K562 (cell line): ENCODE measurements at regions not wholly inside any gene's neighbourhood (a gene's known extent, or its start where the extent isn't known, plus 50 kb on each side); places are given as distances from the start of the nearest gene placed in this dataset.

Source experiments
- ATAC-seq: fragments of 200-7000 bp; cut with Tn5 transposase; 3 replicates; pipeline ENCODE4 v1.9.1; 2020; ENCODE audit warnings: moderate library complexity
- BruUV-seq: library from RNA; stranded (reverse); fragments of 400-500 nt; replicated peaks from 2 replicates; lab custom pipeline; 2021; lab: Mats Ljungman, UMichigan
- CTCF ChIA-PET: fragments of 300-600 bp; formaldehyde crosslinking; extraction: SDS; loops from one replicate; lab custom pipeline; 2021; ENCODE audit warnings: low intra/inter-chr PET ratio; lab: Yijun Ruan, JAX
- POLR2A ChIA-PET: fragments of 300-600, 350-650 bp; sonication (Branson Sonifier 250); formaldehyde crosslinking; extraction: SDS; loops from one replicate; lab custom pipeline; 2021; ENCODE audit warnings: antibody characterized with exemption, inconsistent platforms; lab: Yijun Ruan, JAX
- DNase-seq, 4 experiments: peaks; one replicate each; pipeline versions ENCODE4 v3.0.0 to v3.0.0-alpha.2; 2011 to 2018; ENCODE audit warnings: low spot score in 3 of 4, mixed read lengths in 3 of 4; ENCODE audit errors: extremely low read depth in 1 of 4
- FAIRE-seq: peaks from 2 replicates; lab custom pipeline; 2011; peaks lifted over from hg19 to GRCh38; lab: Jason Lieb, UNC
- H2AFZ ChIP-seq: 2 replicates; pipeline ENCODE4 v1.6.0; 2011; ENCODE audit warnings: low read depth, low read length, control low read depth, inconsistent platforms
- H3K27ac ChIP-seq: fragments of 200-600 bp; 3 replicates; pipeline ENCODE4 v1.8.0; 2011; ENCODE audit warnings: low read depth, mild to moderate bottlenecking, control low read depth, inconsistent platforms, low read length, moderate library complexity, mixed read lengths; ENCODE audit errors: extremely low read depth
- H3K27me3 ChIP-seq, 2 experiments: fragments of 300-600 bp in 1 of 2; 2 replicates in 1 of 2; 3 replicates in 1 of 2; pipeline versions ENCODE4 v1.6.0 to v1.8.0; 2011; ENCODE audit warnings: inconsistent platforms in 2 of 2, low read length in 2 of 2, mild to moderate bottlenecking in 1 of 2, mixed read lengths in 1 of 2, moderate library complexity in 1 of 2; ENCODE audit not compliant: control insufficient read depth in 2 of 2, insufficient read depth in 2 of 2
- H3K36me3 ChIP-seq: fragments of 300-600 bp; 3 replicates; pipeline ENCODE4 v1.8.0; 2011; ENCODE audit warnings: mild to moderate bottlenecking, low read length, inconsistent platforms; ENCODE audit not compliant: control insufficient read depth, insufficient read depth
- H3K4me1 ChIP-seq, 2 experiments: fragments of 200-600 bp in 1 of 2; replicated peaks in 1 of 2; 2 replicates in 1 of 2; 3 replicates in 1 of 2; pipeline versions ENCODE4 v1.5.1 to v1.8.0; 2011; ENCODE audit warnings: inconsistent platforms in 2 of 2, low read length in 2 of 2, mild to moderate bottlenecking in 1 of 2, mixed read lengths in 1 of 2, moderate library complexity in 1 of 2; ENCODE audit not compliant: control insufficient read depth in 2 of 2, insufficient read depth in 2 of 2
- H3K4me2 ChIP-seq: 2 replicates; pipeline ENCODE4 v1.6.1; 2011; ENCODE audit warnings: low read length, control low read depth, inconsistent platforms, mixed read lengths; ENCODE audit not compliant: insufficient read depth
- H3K4me3 ChIP-seq: fragments of 200-600 bp; sonication (generic), shearing (Covaris generic); 2 replicates; pipeline ENCODE4 v1.5.1; 2016; ENCODE audit warnings: control low read depth, inconsistent platforms
- H3K79me2 ChIP-seq: fragments of 200-600 bp; 3 replicates; pipeline ENCODE4 v1.8.0; 2011; ENCODE audit warnings: low read length, inconsistent platforms; ENCODE audit not compliant: control insufficient read depth, insufficient read depth
- H3K9ac ChIP-seq, 2 experiments: 2 replicates each; pipeline versions ENCODE4 v1.6.0 to v1.6.1; 2011; ENCODE audit warnings: low read depth in 2 of 2, low read length in 2 of 2, control low read depth in 1 of 2, inconsistent platforms in 1 of 2, mild to moderate bottlenecking in 1 of 2, mixed read lengths in 1 of 2; ENCODE audit not compliant: insufficient read depth in 1 of 2
- H3K9me1 ChIP-seq: one replicate; pipeline ENCODE4 v1.6.0; 2011; ENCODE audit warnings: inconsistent platforms, mild to moderate bottlenecking, low read length, moderate library complexity; ENCODE audit not compliant: control insufficient read depth, insufficient read depth
- H3K9me3 ChIP-seq: replicated peaks from 2 replicates; pipeline ENCODE4 v1.5.1; 2011; ENCODE audit warnings: low read depth, low read length, inconsistent platforms; ENCODE audit not compliant: control insufficient read depth, insufficient read depth
- H4K20me1 ChIP-seq: replicated peaks from 2 replicates; pipeline ENCODE4 v1.6.1; 2011; ENCODE audit warnings: low read length, inconsistent platforms, mixed read lengths; ENCODE audit not compliant: control insufficient read depth, insufficient read depth
- ATF3 ChIP-seq, 2 experiments: fragments of 450-650 bp in 1 of 2; sonication (generic) in 1 of 2; formaldehyde crosslinking in 1 of 2; IDR thresholded peaks in 1 of 2; conservative IDR thresholded peaks in 1 of 2; 2 replicates each; pipeline versions ENCODE4 v1.6.1 to v1.8.1; 2016 to 2023; ENCODE audit warnings: mild to moderate bottlenecking in 2 of 2, moderate library complexity in 2 of 2, inconsistent platforms in 1 of 2, missing genetic modification reagents in 1 of 2
- DMBX1 ChIP-seq: fragments of 250-450 bp; sonication (Bioruptor Pico); IDR thresholded peaks from 2 replicates; pipeline ENCODE4 v1.8.0; 2022; ENCODE audit warnings: inconsistent platforms, mild to moderate bottlenecking, moderate library complexity, borderline replicate concordance
- HDAC3 ChIP-seq: fragments of 450-650 bp; IDR thresholded peaks from 2 replicates; pipeline ENCODE4 v1.6.1; 2018; ENCODE audit warnings: borderline replicate concordance, mild to moderate bottlenecking, moderate library complexity; ENCODE audit not compliant: partially characterized antibody
- JUN ChIP-seq, 2 experiments: sonication (generic) in 1 of 2; formaldehyde crosslinking in 1 of 2; IDR thresholded peaks; 2 replicates each; pipeline versions ENCODE4 v1.6.1 to v1.8.0; 2012 to 2022; ENCODE audit warnings: borderline replicate concordance in 2 of 2, mild to moderate bottlenecking in 2 of 2, improper control_type of control experiment in 1 of 2, low read depth in 1 of 2, low read length in 1 of 2, missing genetic modification reagents in 1 of 2
- KAT8 ChIP-seq: fragments of 450-650 bp; IDR thresholded peaks from 2 replicates; pipeline ENCODE4 v1.6.1; 2016; ENCODE audit warnings: low read depth, mild to moderate bottlenecking
- NCOA6 ChIP-seq: fragments of 450-650 bp; IDR thresholded peaks from 2 replicates; pipeline ENCODE4 v1.6.1; 2017; ENCODE audit warnings: mild to moderate bottlenecking
- NR1H2 ChIP-seq: sonication (generic); formaldehyde crosslinking; IDR thresholded peaks from 2 replicates; pipeline ENCODE4 v1.4.0; 2020; ENCODE audit warnings: mild to moderate bottlenecking, missing genetic modification reagents
- POLR3A ChIP-seq: IDR thresholded peaks from 2 replicates; pipeline ENCODE4 v1.6.1; 2011; ENCODE audit warnings: borderline replicate concordance, mild to moderate bottlenecking, moderate library complexity; ENCODE audit not compliant: insufficient read length, insufficient read depth; ENCODE audit errors: extremely low read depth
- PRPF4 ChIP-seq: fragments of 200-400 bp; formaldehyde crosslinking; IDR thresholded peaks from one replicate; pipeline ENCODE4 v1.6.1; 2017; ENCODE audit warnings: low read length, low read depth, mild to moderate bottlenecking; ENCODE audit not compliant: insufficient read depth, poor library complexity, severe bottlenecking
- SIN3B ChIP-seq: fragments of 450-650 bp; IDR thresholded peaks from 2 replicates; pipeline ENCODE4 v1.6.1; 2017; ENCODE audit warnings: low read depth, mild to moderate bottlenecking, moderate library complexity
- SMC3 ChIP-seq: conservative IDR thresholded peaks from 2 replicates; pipeline ENCODE4 v1.6.1; 2011; ENCODE audit warnings: low read depth, low read length, improper control_type of control experiment; ENCODE audit not compliant: insufficient read depth
- TCF3 ChIP-seq: sonication (generic); formaldehyde crosslinking; IDR thresholded peaks from 2 replicates; pipeline ENCODE4 v1.4.0; 2020; ENCODE audit warnings: mild to moderate bottlenecking, missing genetic modification reagents
- XRCC5 ChIP-seq: fragments of 200-400 bp; formaldehyde crosslinking; IDR thresholded peaks from 2 replicates; pipeline ENCODE4 v1.6.1; 2017; ENCODE audit warnings: low read depth, mild to moderate bottlenecking, low read length
- ZBTB5 ChIP-seq: fragments of 450-650 bp; IDR thresholded peaks from 2 replicates; pipeline ENCODE4 v1.6.1; 2017; ENCODE audit warnings: antibody characterized with exemption
- ZNF146 ChIP-seq: IDR thresholded peaks from one replicate; pipeline ENCODE4 v1.6.1; 2018; ENCODE audit warnings: missing compliant biosample characterization; ENCODE audit not compliant: unreplicated experiment
- ZNF239 ChIP-seq: fragments of 250-450 bp; sonication (Bioruptor Pico); IDR thresholded peaks from 2 replicates; pipeline ENCODE4 v1.4.0; 2020; ENCODE audit warnings: mild to moderate bottlenecking
- ZNF778 ChIP-seq: fragments of 450-650 bp; formaldehyde crosslinking; IDR thresholded peaks from 2 replicates; pipeline ENCODE4 v1.4.0; 2020; ENCODE audit warnings: mild to moderate bottlenecking, moderate library complexity
- WGBS: fragments of 100-300 bp; shearing (Covaris generic); methylation state at CpG from one replicate; pipeline ENCODE4 v1.1.6; 2016; ENCODE audit warnings: low coverage, mixed read lengths; ENCODE audit not compliant: insufficient coverage; ENCODE audit errors: missing lambda C conversion rate; 5-methylcytosine and 5-hydroxymethylcytosine counted together
- in situ Hi-C: fragments of 300-500 bp; cut with MboI; formaldehyde crosslinking; loops from 4 replicates; pipeline ENCODE4 v1.15.0; 2018; ENCODE audit warnings: inconsistent platforms, mixed read lengths
- intact Hi-C: fragments of 100-400 bp; cut with micrococcal nuclease; formaldehyde crosslinking; loops from 2 replicates; pipeline ENCODE4 v1.14.2; 2022
- TF ChIP-seq, protein P1 (sequence below): IDR thresholded peaks from 3 replicates; pipeline ENCODE4 v1.6.1; 2011; ENCODE audit warnings: borderline replicate concordance, mild to moderate bottlenecking; ENCODE audit not compliant: insufficient read length, insufficient read depth

DNA sequence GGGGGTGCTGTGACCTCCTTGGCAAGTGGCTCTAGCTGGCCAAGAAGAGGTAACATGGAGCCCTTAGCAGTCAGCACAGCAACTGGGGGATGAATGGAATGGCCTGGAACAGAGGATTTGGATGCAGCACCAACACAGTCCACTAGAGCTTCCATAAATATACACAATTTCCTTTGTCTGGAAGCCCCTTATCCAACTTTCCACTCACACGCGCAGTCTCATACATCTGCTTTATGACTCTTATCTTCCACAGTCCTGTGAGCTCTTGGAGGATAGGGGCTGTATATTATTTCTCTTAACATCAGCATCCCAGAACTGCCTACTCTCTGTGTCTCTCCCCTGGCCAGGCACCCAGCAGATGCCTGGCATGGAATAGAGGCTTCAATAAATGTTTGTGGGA, 235.6 kb upstream of the MAF start (continued):
- TF ChIP-seq ZNF239 (CRISPR knock-in tag) (no peak), SMC3 (no peak), ZNF146 (CRISPR knock-in tag) (no peak), TCF3 (peak; percentile 70), KAT8 (no peak), HDAC3 (no peak)

DNA sequence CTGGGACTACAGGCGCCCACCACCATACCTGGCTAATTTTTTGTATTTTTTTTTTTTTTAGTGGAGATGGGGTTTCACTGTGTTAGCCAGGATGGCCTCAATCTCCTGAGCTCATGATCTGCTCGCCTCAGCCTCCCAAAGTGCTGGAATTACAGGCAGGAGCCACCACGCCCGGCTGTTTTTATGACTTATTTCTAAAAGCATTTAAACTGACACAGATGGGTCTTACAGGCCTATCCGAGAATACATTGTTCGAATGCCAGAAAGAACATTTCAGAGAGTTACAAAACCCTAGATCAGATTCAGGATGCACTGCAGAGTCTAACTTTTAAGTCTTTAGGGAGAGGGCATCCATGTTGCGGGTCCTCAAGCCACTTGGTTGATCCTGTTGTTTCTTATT, 234.7 kb upstream of the MAF start:
- H3K27me3 ChIP-seq: no peaks in the 10 kb centered on the region
- no peak overlapping the region for H3K4me3 ChIP-seq
- WGBS: 82% methylated on average over 7 of the region's 7 CpGs
- intact Hi-C loops (no loop called here), in situ Hi-C loops (no loop called here)
- no TSS peak for BruUV-seq
- ChIA-PET POLR2A (interaction anchor here (1.4 kb wide), 1 partner anchor 11 kb away, joined by 20 read pairs; no protein-coding TSS in a partner anchor), CTCF (no interaction called here)
- no peaks in the 10 kb centered on the region for H4K20me1 ChIP-seq
- ATAC-seq: no peak
- no peak overlapping the region for H3K9ac ChIP-seq
- FAIRE-seq: no peak
- no peaks in the 10 kb centered on the region for H3K79me2 ChIP-seq
- no peaks in the 10 kb centered on the region for H3K36me3 ChIP-seq
- no peaks in the 10 kb centered on the region for H3K9me3 ChIP-seq
- H3K9me1 ChIP-seq: no peaks in the 10 kb centered on the region
- no peak overlapping the region for H3K27ac ChIP-seq
- no peak for DNase-seq
- H3K4me2 ChIP-seq: no peak overlapping the region
- no peak overlapping the region for H2AFZ ChIP-seq
- H3K4me1 ChIP-seq: peaks cover 0 to 23% of the 10 kb centered on the region in 2 experiments; a peak in 4 of 5 replicates
- TF ChIP-seq NR1H2 (CRISPR knock-in tag) (no peak), XRCC5 (no peak), ZNF778 (CRISPR knock-in tag) (no peak), ZBTB5 (no peak), NCOA6 (no peak), DMBX1 (CRISPR knock-in tag) (no peak), PRPF4 (no peak), SIN3B (no peak), JUN (IDR thresholded peaks at IDR 0.05; ENCODE audit: borderline replicate concordance, low read depth, low read length) (no peak), JUN (CRISPR knock-in tag; IDR thresholded peaks at IDR 0.05; ENCODE audit: borderline replicate concordance) (no peak), POLR3A (no peak), ATF3 (IDR thresholded peaks at IDR 0.05) (no peak), ATF3 (CRISPR knock-in tag; conservative IDR thresholded peaks at IDR 0.05) (no peak)
- TF ChIP-seq, protein P1, sequence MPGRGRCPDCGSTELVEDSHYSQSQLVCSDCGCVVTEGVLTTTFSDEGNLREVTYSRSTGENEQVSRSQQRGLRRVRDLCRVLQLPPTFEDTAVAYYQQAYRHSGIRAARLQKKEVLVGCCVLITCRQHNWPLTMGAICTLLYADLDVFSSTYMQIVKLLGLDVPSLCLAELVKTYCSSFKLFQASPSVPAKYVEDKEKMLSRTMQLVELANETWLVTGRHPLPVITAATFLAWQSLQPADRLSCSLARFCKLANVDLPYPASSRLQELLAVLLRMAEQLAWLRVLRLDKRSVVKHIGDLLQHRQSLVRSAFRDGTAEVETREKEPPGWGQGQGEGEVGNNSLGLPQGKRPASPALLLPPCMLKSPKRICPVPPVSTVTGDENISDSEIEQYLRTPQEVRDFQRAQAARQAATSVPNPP: no peak
